Mammary epithelial cell (primary cell): ENCODE measurements at regions not wholly inside any gene's neighbourhood (a gene's known extent, or its start where the extent isn't known, plus 50 kb on each side); places are given as distances from the start of the nearest gene placed in this dataset.

Experiments used
- EZH2 ChIP-seq: IDR thresholded peaks from 2 replicates; pipeline ENCODE4 v1.6.1; 2012; ENCODE audit warnings: low read length, inconsistent platforms, borderline replicate concordance
- TF ChIP-seq, protein P1 (sequence below), 2 donors: IDR thresholded peaks in 1 of 2; conservative IDR thresholded peaks in 1 of 2; 2 replicates each; pipeline ENCODE4 v1.5.1; 2011 to 2012; ENCODE audit warnings: inconsistent platforms in 2 of 2, low read length in 2 of 2, mild to moderate bottlenecking in 2 of 2, control low read depth in 1 of 2, low read depth in 1 of 2; ENCODE audit not compliant: insufficient read depth in 1 of 2; ENCODE audit errors: extremely low read depth in 1 of 2

- TF ChIP-seq, protein P1, sequence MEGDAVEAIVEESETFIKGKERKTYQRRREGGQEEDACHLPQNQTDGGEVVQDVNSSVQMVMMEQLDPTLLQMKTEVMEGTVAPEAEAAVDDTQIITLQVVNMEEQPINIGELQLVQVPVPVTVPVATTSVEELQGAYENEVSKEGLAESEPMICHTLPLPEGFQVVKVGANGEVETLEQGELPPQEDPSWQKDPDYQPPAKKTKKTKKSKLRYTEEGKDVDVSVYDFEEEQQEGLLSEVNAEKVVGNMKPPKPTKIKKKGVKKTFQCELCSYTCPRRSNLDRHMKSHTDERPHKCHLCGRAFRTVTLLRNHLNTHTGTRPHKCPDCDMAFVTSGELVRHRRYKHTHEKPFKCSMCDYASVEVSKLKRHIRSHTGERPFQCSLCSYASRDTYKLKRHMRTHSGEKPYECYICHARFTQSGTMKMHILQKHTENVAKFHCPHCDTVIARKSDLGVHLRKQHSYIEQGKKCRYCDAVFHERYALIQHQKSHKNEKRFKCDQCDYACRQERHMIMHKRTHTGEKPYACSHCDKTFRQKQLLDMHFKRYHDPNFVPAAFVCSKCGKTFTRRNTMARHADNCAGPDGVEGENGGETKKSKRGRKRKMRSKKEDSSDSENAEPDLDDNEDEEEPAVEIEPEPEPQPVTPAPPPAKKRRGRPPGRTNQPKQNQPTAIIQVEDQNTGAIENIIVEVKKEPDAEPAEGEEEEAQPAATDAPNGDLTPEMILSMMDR (conservative IDR thresholded peaks at IDR 0.05 in 1 of 2, IDR thresholded peaks at IDR 0.05 in 1 of 2; ENCODE audit: extremely low read depth in 1 of 2, insufficient read depth in 1 of 2, low read depth in 1 of 2, low read length in 2 of 2) = no peak
- TF ChIP-seq EZH2 = no peak
These were observed 793.9 kb downstream of the QKI start for GRCh38 chr6:164208371-164208770.
